ENCODE measurements at regions not wholly inside any gene's neighbourhood (a gene's known extent, or its start where the extent isn't known, plus 50 kb on each side); places are given as distances from the start of the nearest gene placed in this dataset.

DNA sequence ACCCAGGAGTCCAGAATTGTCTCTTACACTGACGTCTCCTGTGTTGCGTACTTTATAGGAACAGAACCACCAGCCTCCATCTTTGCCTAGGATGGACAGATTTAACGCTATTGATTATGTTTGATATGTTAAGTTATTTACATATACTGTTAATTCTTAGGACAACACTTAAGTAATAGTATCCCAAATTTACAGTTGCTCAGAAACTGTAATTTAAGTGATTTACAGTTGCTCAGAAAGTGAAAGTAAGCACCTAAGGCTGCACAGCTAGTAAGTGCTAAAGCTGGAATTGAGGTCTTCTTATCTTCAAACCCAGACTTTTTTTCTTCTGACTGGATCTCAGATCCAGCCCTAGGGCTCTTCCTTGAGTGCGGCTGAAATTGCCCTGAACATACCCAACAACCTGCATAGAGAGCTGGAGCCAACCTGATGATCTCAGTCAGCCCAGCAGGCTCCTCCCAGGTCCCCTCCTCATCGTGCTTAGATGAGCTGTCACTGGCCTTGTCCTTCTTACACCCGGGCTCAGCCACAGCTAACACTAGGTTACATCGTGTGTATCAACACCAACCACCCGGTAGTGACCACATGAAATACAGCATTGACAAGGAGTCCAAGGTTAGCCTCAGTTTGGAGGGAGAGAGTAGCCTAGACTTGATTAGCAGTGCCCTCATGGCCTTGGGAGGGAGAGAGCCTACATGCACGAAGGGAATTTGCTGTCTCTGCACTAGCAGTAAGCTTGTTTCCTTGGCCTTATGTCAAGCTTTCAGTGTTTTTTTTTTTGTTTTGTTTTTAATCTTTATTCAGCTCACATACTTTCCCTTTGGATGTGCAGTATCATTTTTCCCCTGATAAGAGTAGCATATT, 111.1 kb upstream of the ARHGAP5 start:
- DNase-seq (ENCODE audit: low spot score): no peak

DNA sequence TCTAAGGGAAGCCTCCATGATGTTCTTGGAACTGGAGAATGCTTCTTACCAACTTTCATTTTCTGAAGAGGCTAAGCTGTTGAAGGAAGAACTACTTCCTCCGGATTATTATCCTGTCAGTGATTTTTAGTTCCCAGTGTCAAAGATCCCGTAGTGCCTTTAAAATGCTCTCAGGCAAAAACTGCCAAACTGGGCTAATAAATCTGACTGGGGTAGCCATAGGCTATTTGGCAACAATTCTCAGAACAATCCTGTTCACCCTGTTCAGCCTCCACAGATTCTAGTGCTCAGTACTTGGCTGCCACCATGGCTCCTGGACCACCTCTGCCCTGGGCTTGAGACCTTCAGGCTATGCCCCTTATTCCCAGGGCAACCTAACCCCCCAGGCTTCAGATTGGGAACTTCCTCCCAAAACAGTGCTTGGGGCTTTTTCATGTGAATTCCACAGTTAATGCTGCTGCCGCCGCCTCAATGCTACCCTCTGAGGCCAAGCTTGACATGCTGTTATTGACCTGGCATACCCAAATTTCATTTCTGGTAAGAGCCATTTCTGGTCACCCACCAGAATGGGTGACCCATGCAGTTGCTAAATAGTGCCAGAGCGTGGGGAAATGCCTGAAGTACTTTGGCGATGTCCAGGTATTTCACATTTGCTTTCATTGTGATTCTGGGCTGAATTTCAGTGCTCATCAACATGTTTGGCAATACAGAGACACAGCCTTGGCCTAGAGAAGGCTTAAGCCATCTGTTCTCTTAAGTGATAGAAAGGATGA, 110.0 kb upstream of the ARHGAP5 start:
- no peak for DNase-seq (ENCODE audit: low spot score)

DNA sequence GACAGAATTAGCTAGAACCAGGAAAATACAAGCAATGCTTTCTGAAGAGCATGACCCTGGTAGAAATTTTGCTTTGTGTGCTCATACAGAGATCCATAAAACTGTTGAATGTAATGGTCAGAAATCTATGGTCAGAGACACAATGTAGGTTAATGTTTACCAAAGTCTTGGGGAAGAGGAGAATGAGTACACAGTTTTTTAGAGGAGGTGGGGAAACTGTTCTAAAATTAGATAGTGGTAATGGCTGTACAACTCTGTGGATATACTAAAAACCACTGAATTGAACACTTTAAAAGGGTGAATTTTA, 109.5 kb upstream of the ARHGAP5 start:
- no peak for DNase-seq (ENCODE audit: low spot score)

DNA sequence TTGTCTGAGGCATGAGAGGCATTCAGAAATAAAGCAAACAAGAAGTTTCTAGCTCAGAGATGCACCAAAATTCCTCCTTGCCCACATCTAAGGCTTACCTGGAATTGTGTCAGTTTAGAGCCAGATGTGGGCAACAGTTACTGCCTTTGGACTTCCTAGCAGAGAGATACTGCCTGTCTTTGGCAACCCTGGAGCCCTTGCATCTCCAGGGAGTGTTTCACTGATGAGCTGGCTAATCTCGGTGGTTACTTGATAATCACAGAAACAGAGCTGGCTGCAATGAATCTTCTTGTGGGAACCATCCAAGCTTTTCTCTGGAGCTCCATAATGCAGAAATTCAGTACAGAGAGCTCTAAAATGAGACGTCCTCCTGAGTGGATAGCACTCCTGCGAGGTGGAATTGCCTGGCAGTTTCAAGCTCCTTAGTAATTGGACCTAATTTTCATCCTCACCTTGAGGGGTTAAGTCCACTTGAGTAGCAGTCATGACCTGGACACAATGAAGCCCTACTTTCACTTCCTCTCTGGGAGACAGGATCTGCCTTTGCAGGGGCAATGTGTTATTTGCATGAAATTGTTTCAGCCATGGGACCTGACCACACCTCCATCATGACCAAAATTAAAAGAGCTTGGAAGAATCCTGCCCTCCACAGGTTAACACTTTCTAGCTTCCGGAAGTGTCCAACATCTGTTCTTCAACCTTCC, 108.8 kb upstream of the ARHGAP5 start:
- no peak for DNase-seq (ENCODE audit: low spot score)

DNA sequence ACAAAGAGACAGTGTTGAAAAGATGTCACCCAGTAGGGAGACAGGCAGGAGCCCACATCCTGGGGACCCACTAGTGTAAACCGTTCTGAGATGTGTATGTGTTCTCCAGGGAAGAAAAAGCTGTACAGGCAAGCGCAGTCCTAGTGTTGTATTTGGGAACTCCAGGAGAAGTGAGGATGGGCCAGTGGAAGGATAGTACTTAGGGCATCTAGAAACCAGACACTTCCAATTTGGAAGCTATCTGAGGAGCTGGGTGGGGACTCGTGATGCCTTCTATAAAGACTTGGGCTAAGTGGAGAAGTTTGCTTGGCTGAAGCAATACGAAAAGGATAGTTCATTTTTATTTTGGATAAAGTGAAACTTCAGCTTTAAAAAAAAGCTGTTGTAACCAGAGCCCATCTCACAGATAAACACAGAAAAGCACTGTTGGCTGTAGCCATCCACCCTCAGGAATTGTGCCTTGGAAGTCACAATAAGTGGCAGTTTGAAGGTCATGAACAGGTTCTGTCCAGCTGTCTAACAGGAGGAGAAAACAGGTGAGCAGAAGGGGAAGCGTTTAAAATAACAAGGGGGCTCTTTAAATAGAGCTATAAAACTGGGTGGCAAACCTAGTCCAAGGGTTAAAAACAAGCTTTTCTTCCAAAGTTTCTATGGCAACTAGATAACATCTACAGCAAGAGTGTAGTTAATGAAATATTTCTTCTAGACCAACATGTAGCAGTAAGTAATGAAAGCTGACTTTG, 108.0 kb upstream of the ARHGAP5 start:
- DNase-seq (ENCODE audit: low spot score): no peak

DNA sequence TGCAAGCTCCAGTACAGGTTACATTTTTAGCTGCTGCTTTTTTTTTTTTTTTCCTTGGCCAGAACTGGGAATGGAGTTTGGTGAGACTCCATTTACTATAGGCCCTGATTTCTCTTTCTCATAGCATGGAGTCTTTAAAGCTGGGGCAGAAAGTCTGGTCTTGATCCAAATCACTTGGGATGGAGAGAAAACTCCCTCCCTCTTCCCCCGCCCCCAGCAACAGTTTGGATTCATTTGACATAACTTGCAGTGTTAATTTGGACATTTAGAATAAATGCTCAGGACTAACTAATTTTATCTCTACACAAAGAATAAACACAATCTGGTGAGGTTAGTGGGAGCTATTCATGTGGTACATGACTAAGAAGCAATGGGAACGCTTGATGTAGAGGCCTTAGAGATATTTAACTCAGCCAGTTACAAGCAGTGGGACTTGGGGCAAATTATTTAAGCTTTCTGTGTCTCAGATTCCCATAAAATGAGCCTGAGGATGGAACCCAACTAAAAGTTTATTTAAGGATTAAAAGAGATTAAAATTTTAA, 107.3 kb upstream of the ARHGAP5 start:
- DNase-seq (ENCODE audit: low spot score): no peak

DNA sequence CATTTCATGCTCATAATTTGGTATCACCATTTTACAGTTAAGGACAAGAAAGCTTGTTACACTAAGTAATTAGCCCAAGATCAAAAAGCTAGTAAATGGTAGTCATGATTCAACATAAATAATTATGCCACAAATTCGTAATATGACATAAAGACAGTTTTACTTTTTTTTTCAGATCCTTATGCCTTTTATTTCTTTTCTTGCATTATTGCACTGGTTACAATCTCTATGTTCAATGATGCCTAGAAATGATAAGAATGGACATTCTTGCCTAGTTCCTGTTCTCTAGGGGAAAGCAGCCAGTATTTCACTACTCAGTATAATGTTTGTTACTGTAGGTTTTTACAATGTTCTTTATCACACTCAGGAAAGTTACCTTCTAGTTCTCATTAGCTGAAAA, 106.4 kb upstream of the ARHGAP5 start:
- DNase-seq (ENCODE audit: low spot score): no peak

DNA sequence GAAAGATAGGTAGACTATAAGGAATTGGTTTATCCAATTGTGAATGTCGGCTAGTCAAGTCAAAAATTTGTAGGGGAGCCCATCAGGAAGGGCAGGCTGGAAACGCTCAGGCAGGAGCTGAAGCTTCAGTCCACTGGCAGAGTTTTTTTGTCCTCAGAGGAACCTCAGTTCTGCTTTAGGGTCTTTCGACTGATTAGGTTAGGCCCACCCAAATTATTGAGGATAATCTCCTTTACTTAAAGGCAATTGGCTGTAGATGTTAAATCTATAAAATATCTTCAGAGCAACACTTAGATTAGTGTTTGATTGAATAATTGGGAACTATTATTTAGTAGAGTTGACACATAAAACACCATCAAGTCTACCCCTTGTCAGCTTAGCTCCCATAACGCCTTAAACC, 105.5 kb upstream of the ARHGAP5 start:
- DNase-seq (ENCODE audit: low spot score): no peak

DNA sequence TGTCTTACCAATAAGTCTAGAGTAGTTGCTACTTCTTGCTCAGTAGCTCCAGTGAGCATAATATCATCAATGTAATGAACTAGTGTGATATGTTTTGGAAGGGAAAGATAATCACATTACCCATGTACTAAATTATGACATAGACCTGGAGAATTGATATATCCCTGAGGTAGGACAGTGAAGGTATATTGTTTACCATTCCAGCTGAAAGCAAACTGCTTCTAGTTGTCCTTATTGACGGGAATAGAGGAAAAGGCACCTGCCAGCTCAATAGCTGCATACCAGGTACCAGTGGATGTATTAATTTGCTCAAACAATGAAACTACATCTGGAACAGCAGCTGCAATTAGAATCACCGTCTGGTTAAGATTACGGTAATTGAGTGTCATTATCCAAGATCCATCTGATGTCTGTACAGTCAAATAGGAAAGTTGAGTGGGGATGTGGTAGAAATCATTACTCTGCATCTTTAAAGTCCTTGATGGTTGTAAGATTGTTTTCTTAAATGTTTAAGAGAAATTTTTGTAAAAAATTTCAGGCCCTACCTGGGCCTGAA, 100.0 kb upstream of the ARHGAP5 start:
- no peak for DNase-seq (ENCODE audit: low spot score)

DNA sequence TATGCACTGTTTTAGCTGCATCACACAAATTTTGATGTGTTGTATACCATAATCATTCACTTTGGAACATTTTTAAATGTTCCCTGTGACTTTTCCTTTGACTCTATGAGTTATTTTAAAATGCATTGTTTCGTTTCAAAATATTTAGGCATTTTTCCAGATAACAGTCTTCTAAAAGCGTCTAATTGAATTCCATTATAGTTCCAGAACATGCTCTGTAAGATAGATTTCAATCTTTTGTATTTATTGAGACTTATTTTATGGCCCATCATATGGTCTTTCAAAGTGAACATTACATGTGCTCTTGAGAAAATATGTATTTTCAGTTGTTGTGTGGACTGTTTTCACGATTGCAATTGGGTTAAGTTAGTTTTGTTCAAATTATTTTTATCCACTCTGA, 98.7 kb upstream of the ARHGAP5 start:
- no peak for DNase-seq (ENCODE audit: low spot score)

DNA sequence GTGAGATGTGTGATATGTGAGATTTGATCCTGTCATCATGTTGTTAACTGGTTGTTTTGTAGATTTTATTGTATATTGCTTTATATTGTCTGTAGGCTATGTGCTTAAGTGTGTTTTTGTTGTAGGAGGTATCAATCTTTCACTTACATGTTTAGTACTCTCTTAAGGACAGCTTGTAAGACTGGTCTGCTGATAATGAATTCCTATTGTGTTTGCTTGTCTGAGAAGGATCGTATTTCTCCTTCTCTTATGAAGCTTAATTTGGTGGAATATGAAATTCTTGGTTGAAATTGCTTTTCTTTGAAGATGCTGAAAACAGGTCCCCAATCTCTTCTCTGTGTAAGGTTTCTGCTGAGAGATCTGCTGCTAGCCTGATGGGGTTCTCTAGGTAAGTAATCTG, 94.5 kb upstream of the ARHGAP5 start:
- DNase-seq (ENCODE audit: low spot score): no peak

DNA sequence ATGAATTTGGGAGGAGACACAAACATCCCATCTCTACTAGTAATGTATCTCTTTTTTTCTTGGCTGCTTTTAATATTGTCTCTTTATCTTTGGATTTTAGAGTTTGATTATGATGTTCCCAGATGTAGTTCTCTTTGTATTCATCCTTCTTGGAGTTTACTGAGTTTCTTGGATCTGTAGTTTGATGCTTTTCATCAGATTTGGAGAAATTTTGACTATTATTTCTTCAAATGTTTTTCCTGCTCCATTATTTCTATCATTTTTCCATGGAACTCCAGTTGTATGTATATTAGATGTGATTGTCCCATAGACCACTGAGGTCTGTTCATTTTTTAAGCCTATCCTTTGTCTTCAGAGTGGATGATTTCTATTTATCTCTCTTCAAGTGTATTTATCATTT, 90.7 kb upstream of the ARHGAP5 start:
- no peak for DNase-seq (ENCODE audit: low spot score)

DNA sequence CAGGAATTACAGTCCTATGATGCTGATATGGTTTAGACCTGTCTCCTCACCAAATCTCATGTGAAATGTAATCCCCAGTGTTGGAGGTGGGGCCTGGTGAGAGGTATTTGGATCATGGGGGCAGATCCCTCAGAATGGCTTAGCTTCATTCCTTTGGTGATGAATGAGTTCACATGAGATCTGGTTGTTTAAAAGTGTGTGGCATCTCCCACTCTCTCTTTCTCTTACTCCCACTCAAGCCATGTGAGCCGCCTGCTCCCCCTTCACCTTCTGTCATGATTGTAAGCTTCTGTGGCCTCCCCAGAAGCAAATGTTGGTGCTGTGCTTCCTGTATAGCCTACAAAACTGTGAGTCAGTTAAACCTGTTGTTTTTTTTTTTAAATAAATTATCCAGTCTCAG, 89.4 kb upstream of the ARHGAP5 start:
- DNase-seq (ENCODE audit: low spot score): no peak

DNA sequence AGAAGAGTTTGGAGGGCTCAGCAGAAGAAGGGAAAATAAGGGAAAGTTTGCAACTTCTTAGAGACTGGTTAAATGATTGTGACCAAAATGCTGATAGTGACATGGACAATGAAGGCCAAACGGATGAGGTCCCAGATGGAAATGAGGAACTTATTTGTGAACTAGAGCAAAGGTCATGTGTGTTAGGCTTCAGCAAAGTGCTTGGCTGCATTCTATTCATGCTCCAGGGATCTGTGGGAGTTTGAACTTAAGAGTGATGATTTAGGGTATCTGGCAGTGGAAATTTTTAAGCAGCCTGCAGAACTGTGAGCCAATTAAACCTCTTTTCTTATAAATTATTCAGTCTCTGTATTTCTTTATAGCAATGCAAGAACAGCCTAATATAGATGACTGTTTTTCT, 88.9 kb upstream of the ARHGAP5 start:
- no peak for DNase-seq (ENCODE audit: low spot score)

DNA sequence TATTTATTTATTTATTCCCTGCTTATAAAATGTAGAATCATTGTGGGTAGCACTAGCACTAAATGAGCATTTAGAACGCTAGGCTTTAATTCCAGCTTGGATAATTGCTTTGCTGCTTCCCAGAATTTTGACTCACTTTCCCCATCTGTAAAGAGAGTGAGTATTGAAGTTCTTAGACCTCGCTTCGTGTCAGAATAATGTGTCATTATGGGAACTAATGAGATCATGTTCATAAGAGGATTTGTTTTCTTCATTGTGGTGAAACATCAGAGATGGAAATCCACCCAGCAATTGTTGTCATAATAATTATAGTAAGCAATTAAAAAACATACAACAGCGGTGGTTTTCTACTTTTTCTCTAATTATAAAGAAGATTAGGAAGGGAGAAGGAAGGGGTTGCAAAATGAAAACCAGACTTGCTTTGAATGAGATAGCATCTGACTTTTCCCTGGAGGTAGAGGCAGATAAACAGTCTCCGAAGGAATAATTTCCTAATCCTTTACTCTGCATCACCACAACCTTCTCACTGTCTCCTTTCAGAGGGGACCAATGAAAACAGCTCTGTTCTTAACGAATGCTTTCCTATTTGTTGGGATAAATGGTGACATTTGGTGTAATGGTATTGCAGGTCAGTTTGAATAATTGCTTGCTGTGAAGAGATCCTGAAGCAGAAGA, 86.8 kb upstream of the ARHGAP5 start:
- no peak for DNase-seq (ENCODE audit: low spot score)

DNA sequence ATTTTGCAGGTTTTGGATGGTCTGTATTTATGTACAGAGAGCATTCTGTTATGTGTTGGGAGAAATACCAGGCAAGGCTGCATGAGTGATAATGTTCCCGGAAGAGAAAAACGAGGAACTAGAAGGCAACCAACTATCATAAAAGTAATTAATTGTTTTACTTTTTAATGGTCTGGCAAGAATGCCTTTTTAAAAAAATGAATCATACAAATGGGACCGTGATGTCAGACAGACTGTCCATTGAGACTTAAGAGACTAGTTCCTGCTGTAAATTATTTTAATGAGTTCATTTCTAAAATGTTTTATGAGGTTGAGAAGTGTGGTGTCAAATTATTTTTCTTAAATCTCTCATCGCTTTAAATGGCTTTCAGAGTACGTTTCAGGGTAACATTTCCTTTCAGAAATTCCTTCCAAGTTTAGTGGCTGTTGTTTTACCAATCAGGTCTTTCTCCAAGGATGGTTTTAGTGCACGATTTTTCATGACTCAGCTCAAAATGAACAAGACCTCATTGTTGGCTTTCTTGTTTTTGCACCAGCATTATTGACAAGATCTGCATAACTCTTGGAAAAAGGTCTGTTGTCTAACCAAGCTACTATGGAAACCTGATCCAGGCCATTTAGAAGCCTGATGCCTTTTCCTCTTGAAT, 86.1 kb upstream of the ARHGAP5 start:
- no peak for DNase-seq (ENCODE audit: low spot score)

DNA sequence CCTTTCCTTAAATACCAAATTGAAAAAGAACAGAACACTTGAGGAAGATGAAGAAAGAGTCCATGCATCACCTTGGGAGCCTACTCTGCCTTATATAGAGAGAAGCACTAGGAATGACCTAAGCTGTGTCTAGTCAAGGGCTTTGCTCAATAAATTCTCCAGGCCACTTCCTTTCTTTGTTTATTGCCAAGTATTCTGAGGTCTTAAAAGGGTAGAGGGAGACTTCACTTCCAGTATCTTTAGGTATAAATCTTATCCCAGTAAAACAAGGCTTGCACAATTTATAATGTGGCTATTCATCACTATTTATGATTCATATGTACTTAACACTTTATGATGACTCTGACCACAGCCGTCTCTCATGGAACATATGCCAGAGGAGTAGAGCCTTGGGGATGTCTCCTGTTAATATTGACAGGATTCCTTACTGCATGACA, 85.1 kb upstream of the ARHGAP5 start:
- DNase-seq (ENCODE audit: low spot score): no peak

DNA sequence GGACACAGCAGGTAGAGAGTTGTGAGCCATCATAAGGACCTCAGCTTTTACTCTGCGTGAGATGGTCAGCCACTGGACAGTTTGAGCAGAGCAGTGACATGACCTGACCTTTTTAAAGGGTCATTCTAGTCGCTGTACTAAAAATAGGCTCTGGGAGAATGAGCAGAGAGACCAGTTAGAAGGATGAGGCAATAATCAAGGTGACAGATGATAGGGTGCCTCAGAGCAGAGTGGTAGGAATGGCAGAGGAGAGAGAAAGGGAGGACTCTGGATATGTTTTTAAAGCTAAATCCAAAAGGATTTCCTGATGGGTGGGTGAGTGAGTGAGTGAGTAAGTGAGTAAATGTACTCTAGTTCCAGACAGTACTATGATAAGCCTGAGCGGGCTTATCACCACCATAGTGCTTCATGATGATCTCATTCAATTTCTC, 83.6 kb upstream of the ARHGAP5 start:
- no peak for DNase-seq (ENCODE audit: low spot score)

DNA sequence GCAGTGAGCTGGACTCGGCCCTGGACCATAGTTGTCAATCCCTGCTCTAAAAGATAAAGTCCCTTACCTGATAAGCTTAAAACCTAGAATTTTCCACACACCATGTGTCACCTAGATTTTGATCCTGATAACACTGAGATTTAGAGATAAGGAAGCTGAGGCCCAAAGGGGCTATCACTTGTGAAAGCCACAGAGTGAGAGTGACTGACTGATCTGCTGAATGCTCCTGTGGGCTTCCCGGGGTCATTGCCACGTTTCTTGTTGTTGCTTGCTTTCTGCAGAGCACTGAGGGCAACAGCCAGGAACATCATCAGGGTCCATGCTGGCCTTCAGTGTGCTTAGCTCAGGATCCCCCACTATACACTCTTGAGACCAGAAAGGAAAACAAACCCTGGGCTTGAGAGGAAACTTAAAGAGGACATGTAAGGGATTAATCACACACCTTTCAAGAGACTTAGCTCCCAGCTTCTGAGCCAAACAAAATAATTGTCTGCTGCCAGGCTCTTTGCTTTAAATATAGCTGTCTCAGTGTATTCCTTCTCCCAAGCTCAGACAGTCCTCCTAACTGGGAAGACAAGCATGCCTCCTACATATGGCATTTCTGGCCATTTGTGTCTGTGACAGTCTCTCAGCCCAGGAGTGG, 82.6 kb upstream of the ARHGAP5 start:
- no peak for DNase-seq (ENCODE audit: low spot score)

DNA sequence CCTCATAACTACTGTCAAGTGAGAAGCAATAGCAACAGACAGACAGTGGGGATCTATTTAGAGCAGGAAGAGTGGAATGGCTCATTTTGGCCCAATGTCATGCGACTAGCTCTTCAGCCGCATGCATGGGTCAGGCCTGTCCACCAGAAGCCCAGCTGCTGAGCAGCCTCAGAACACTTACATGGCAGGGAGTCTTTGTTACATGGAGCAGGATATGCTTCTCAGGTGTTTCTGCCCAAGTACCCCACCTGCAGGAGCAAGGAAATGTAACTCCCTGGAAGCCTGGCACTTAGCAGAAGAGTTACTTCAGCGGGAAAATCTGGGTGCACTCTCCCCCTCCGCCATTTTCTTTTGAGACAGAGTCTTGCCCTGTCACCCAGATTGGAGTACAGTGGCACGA, 73.5 kb upstream of the ARHGAP5 start:
- no peak for DNase-seq (ENCODE audit: low spot score)

All from CD4-positive, alpha-beta T cell treated with Interleukin-2 at 100 ng/mL for 4 hours (primary cell).